Testis (tissue), 2 donors: ENCODE measurements at regions not wholly inside any gene's neighbourhood (a gene's known extent, or its start where the extent isn't known, plus 50 kb on each side); places are given as distances from the start of the nearest gene placed in this dataset.
"Not testable (repeated sequence)": the region's sequence is repeated elsewhere in the genome, so short reads cannot be mapped to it uniquely, and the experiment has no call there.

Experiments used
- DNase-seq: peaks from one replicate; pipeline ENCODE4 v3.0.0-alpha.2; 2019
- H3K27ac ChIP-seq, 2 donors: fragments of 200-600 bp; sonication (generic); one replicate each; pipeline ENCODE4 v1.5.1; 2019
- H3K27me3 ChIP-seq: fragments of 200-600 bp; sonication (generic); one replicate; pipeline ENCODE4 v1.5.1; 2019
- H3K36me3 ChIP-seq: fragments of 200-600 bp; sonication (generic); one replicate; pipeline ENCODE4 v1.5.1; 2017; ENCODE audit warnings: low read depth; ENCODE audit errors: missing control alignments
- H3K4me1 ChIP-seq: fragments of 200-600 bp; sonication (generic); one replicate; pipeline ENCODE4 v1.5.1; 2019
- H3K4me3 ChIP-seq, 2 donors: fragments of 200-600 bp; sonication (generic); one replicate each; pipeline ENCODE4 v1.5.1; 2017 to 2019
- H3K9me3 ChIP-seq: fragments of 200-600 bp; sonication (generic); one replicate; pipeline ENCODE4 v1.5.1; 2017
- CTCF ChIP-seq, 3 experiments: fragments of 450-650 bp in 2 of 3; fragments of 200-600 bp in 1 of 3; sonication (generic) in 1 of 3; IDR thresholded peaks; one replicate each; pipeline ENCODE4 v1.5.1; 2016 to 2019; ENCODE audit warnings: antibody characterized with exemption in 3 of 3, mild to moderate bottlenecking in 2 of 3, moderate library complexity in 1 of 3
- POLR2A ChIP-seq: fragments of 450-650 bp; IDR thresholded peaks from one replicate; pipeline ENCODE4 v1.6.1; 2017; ENCODE audit warnings: antibody characterized with exemption, mild to moderate bottlenecking, moderate library complexity
- WGBS, 2 donors: methylation state at CpG; one replicate each; pipeline ENCODE4 v1.1.5; 2018; 5-methylcytosine and 5-hydroxymethylcytosine counted together
- intact Hi-C: fragments of 100-400 bp; cut with DNase I; formaldehyde crosslinking; loops from one replicate; pipeline ENCODE4 v1.15.1; 2023; ENCODE audit warnings: low total_unique reads

GRCh38 chr6:67451874-67452273 is 1183.2 kb upstream of the ADGRB3 start:
- 80 to 100% methylated on average over 1 of the region's 1 CpG for WGBS, 2 donors
- intact Hi-C loops, result no loop called here
- no peak for TF ChIP-seq POLR2A
- TF ChIP-seq CTCF (IDR thresholded peaks at IDR 0.05), result no peak
- no peak for DNase-seq
- H3K9me3 ChIP-seq, result no peaks in the 10 kb centered on the region
- H3K27ac ChIP-seq, result no peak overlapping the region
- H3K4me3 ChIP-seq, result no peak overlapping the region
- H3K4me1 ChIP-seq, result no peaks in the 10 kb centered on the region
- no peaks in the 10 kb centered on the region for H3K36me3 ChIP-seq
- no peaks in the 10 kb centered on the region for H3K27me3 ChIP-seq

GRCh38 chr6:67450641-67451040 is 1184.4 kb upstream of the ADGRB3 start:
- TF ChIP-seq CTCF (IDR thresholded peaks at IDR 0.05) (no peak), POLR2A (no peak)
- H3K36me3 ChIP-seq, result no peaks in the 10 kb centered on the region
- no peaks in the 10 kb centered on the region for H3K27me3 ChIP-seq
- intact Hi-C loops, result no loop called here
- DNase-seq, result no peak
- WGBS, 2 donors, result 85 to 86% methylated on average over 4 of the region's 4 CpGs
- H3K4me3 ChIP-seq, result no peak overlapping the region
- no peaks in the 10 kb centered on the region for H3K4me1 ChIP-seq
- H3K27ac ChIP-seq, result no peak overlapping the region
- H3K9me3 ChIP-seq, result no peaks in the 10 kb centered on the region

GRCh38 chr6:67449602-67450001 is 1185.5 kb upstream of the ADGRB3 start:
- DNase-seq, result no peak
- Histone ChIP-seq H3K4me1 (no peaks in the 10 kb centered on the region), H3K27ac (no peak overlapping the region), H3K36me3 (no peaks in the 10 kb centered on the region), H3K4me3 (no peak overlapping the region), H3K27me3 (no peaks in the 10 kb centered on the region), H3K9me3 (no peaks in the 10 kb centered on the region)
- 65 to 71% methylated on average over 4 of the region's 4 CpGs for whole genome bisulfite sequencing, 2 donors
- intact Hi-C loops, result no loop called here
- TF ChIP-seq CTCF (IDR thresholded peaks at IDR 0.05) (no peak), POLR2A (no peak)

DNA sequence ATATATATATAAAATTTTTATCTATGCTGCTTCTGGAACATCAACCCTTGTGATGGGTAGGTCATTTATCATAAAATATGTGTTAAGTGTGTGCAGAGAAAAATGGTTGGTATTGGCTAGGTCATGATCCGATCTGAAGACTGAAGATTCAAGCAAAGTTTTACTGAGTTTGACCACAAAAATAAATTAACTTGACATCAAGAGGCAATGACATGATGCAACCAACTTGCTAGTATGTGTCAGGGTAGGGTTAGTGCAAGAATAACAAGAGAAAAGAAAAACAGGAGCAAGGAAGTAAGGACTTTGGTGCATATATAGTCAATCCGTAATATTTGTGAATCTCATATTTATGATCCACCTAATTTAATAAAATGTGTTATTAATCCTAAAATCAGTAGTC is 1202.0 kb upstream of the ADGRB3 start:
- intact Hi-C loops, result no loop called here
- H3K4me1 ChIP-seq, result no peaks in the 10 kb centered on the region
- H3K27me3 ChIP-seq, result no peaks in the 10 kb centered on the region
- 53 to 54% methylated on average over 2 of the region's 2 CpGs for WGBS, 2 donors
- TF ChIP-seq POLR2A (no peak), CTCF (IDR thresholded peaks at IDR 0.05) (no peak)
- H3K4me3 ChIP-seq, result no peak overlapping the region
- H3K9me3 ChIP-seq, result no peaks in the 10 kb centered on the region
- no peak for DNase-seq
- no peaks in the 10 kb centered on the region for H3K36me3 ChIP-seq
- no peak overlapping the region for H3K27ac ChIP-seq

- TF ChIP-seq POLR2A (no peak), CTCF (IDR thresholded peaks at IDR 0.05) (no peak)
These were observed 1204.0 kb upstream of the ADGRB3 start for GRCh38 chr6:67431076-67431475.

DNA sequence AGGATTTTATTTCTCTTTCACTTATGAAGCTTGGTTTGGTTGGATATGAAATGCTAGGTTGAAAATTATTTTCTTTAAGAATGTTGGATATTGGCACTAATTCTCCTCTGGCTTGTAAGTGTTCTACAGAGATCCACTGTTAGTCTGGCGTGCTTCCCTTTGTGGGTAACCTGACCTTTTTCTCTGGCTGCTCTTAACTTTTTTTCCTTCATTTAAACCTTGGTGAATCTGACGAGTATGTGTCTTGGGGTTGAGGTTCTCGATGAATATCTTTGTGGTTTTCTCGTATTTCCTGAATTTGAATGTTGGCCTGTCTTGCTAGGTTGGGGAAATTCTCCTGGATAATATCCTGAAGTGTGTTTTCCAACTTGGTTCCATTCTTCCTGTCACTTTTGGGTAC is 1208.4 kb upstream of the ADGRB3 start:
- 84 to 93% methylated on average over 4 of the region's 4 CpGs for WGBS, 2 donors
- intact Hi-C loops, H3K4me3 ChIP-seq, H3K27ac ChIP-seq, DNase-seq, H3K4me1 ChIP-seq, H3K27me3 ChIP-seq, H3K9me3 ChIP-seq, H3K36me3 ChIP-seq: not testable (repeated sequence)

More at GRCh38 chr6:67431076-67431475, 1204.0 kb upstream of the ADGRB3 start:
- Histone ChIP-seq H3K27ac (no peak overlapping the region), H3K4me1 (no peaks in the 10 kb centered on the region), H3K9me3 (no peaks in the 10 kb centered on the region), H3K27me3 (no peaks in the 10 kb centered on the region), H3K4me3 (no peak overlapping the region), H3K36me3 (no peaks in the 10 kb centered on the region)
- intact Hi-C loops, result no loop called here
- WGBS, 2 donors, result 41 to 43% methylated on average over 6 of the region's 6 CpGs
- DNase-seq, result no peak
